HG02759 (cell line): ENCODE measurements at regions not wholly inside any gene's neighbourhood (a gene's known extent, or its start where the extent isn't known, plus 50 kb on each side); places are given as distances from the start of the nearest gene placed in this dataset.
"Not testable (repeated sequence)": the region's sequence is repeated elsewhere in the genome, so short reads cannot be mapped to it uniquely, and the experiment has no call there.

Source experiments
- ATAC-seq: cut with Tn5 transposase; IDR thresholded peaks from one replicate; pipeline ENCODE4 v1.9.1; 2021; ENCODE audit warnings: mild to moderate bottlenecking, moderate library complexity; ENCODE audit not compliant: unreplicated experiment

DNA sequence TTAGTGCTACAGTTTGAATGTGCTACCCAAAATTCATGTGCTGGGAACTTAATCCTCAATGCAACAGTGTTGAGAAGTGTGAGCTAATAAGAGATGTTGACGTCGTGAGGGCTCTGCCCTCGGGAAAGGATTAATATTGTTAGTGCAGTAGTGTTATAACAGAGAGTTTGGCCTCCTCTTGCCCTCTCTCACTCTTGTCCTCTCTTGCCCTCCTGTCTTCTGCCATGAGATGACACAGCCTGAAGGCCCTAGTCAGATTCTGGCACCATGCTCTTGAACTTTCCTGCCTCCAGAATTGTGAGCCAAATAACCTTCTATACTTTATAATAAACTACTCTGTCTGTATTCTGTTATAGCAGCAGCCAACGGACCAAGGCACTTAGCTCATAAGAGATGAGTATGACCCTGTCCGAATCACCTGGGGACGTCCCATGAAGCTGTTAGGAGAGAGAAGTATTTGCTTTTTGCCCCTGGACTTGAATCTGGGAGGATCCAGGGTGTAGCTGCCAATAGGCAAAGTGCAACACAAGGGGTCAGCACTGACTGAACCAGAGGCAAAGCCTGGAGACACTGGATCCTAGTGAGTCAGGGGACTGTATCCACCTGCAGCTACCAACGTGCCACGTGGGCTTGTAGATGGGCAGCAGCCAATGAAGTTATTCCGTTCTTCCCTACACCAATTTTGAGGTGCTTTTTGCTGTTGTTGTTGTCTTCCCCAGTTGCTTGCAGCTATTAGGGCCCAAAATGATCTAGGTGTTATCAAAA is 233.7 kb downstream of the THBS2 start:
- ATAC-seq, result no peak

- ATAC-seq, result no peak
Measured at GRCh38 chr6:169019111-169019510, 234.5 kb downstream of the THBS2 start.

GRCh38 chr6:169016758-169017157 is 236.9 kb downstream of the THBS2 start:
- ATAC-seq, result no peak

DNA sequence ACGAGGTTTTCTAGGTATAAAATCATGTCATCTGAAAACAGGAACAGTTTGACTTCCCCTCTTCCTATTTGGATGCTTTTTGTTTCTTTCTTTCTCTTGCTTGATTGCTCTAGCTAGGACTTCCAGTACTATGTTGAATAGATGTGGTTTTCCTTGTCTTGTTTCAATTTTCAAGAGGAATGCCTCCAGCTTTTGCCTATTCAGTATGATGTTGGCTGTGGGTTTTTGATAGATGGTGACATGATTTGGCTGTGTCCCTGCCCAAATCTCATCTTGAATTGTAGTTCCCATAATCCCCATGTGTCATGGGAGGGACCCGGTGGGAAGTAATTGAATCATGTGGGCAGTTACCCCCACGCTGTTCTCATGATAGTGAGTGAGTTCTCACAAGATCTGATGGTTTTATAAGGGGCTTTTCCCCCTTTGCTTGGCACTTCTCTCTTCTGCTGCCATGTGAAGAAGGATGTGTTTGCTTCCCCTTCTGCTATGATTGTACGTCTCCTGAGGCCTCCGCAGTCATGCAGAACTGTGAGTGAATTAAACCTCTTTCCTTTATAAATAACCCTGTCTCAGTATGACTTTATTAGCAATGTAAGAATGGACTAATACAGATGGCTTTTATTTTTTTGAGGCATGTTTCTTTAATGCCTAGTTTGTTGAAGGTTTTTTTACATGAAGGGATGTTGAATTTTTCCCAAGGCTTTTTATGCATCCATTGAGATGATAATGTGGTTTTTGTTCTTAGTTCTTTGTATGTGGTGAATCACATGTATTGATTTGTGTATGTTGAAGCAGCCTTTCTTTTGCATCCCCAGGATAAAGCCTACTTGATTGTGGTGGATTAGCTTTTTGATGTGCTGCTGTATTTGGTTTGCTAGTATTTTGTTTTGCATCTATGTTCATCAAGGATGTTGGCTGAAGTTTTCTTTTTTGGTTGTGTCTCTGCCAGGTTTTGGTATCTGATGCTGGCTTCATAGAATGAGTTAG is 239.1 kb downstream of the THBS2 start:
- no peak for ATAC-seq

DNA sequence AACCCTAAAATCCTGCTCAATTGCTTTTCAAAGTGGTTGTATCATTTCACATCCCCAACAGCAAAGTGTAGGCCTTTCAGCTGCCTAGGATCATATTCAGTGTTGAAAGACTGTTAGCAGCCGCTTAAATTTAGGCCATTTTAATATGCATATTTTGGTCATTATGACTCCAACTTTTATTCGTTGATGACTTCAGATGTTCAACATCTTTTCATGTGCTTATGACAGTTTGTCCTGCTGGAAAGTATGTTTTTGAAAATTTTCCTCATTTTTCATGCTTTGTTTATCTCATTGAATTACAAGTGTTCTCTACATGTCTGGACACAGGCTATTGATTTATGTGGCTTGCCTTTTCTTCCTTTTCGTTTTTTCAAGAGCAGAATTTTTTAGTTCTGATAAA is 244.0 kb downstream of the THBS2 start:
- ATAC-seq, result no peak

- no peak for ATAC-seq
Measured at GRCh38 chr6:169008641-169009257, 244.9 kb downstream of the THBS2 start.

GRCh38 chr6:169005166-169005565 is 248.5 kb downstream of the THBS2 start:
- no peak for ATAC-seq

DNA sequence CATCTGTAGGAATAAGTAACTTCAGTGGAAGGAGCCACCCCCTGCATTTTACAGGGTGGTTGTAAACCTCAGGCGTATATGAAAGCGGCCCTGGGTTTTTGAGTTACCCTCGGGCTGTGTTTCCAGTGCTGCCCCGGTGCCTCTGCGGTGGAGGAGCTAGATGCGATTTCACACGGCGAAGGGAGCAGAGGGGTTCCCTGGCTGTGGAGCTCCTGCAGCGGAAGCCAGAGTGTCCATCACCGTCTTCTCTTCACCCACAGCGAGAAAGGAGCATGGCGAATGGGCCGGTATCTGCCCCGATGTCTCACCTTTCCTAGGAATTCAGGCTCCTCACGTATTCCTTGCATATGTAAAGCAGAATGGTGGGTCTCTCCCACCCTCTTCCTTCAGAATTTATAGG is 253.6 kb downstream of the THBS2 start:
- ATAC-seq, result no peak

DNA sequence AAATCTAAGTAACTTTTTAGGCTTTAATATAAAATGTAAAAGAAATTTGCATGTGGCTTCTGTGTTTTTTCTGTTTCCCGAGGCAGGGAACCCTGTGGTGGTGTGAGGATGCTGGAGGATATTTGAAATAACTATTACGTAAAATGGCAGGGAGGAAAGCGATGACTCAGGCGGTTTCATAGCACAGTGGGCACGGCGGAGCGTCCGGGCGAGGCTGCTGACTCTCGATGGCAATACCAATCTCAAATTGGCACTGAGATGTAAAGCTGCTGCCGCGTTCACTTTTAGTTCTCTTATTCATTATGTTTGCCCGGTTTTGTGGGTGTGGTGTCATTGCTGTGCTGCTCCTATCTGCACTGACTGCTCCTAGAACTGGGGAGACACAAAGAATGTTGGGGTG is 254.3 kb downstream of the THBS2 start:
- ATAC-seq, result no peak

DNA sequence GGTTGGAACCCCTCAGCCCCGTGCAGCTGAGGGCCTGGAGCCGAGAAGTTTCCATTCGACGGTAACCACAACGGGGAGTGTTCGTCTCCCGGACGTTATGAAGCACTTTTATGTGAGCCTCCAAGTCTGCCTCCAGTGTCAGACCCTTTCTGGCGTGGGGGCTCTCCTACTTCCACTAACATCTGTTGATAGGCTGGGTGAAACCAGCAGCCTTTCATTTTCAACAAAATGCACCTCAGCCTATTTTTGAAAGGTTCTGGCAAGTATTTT is 257.4 kb downstream of the THBS2 start:
- ATAC-seq, result no peak

DNA sequence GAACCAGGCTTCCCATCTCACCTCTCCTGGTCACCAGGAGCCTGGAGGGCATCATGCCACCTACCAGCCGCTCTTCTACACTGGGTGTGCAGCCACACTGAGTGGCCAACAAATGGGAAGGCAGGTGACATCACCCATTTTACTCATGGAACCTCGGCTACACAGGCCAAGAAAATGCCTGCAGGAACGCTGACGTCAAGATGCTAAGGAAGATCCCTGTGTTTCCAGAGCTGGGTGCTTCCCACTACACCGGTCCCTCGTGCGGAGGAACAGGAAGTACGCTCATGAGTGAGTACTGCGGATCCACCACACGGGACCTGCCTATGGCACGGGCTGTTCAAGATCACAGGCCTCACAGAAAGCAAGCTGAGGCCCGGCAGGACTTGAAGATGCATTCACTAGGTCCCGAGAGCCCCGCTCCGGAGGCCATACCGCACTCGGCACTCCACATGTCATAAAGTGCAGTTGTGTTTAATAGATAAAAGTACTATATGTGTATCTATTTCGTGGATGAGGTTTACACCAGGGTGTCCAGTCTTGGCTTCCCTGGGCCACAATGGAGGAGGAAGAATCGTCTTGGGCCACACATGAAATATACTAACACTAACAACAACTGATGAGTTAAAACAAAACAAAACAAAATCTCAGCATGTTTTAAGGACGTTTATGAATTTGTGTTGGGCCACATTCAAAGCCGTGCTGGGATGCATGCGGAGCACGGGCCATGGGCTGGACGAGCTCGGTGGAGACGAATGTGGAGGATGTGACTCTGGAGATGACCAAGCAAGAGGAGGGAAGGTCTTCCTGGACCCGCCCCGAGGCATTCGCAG is 257.9 kb downstream of the THBS2 start:
- ATAC-seq, result no peak

DNA sequence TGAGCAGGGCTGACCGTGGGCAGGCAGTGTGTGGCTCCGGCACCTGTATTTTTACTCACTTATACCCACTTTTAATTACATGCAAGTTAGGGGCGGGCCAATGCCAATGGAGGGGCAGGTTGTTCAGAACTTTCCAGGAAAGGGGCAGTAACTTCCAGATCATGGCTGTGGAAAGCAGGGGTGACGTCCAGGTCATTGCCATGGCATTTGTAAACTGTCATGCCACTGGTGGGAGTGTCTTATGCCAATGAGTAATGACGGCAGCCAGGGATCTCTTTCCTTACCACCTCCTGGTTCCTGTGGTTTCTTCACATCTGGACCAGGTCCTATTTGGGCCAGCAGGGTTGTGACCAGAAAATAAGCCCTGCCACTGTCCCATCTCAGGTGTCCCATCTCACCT is 258.7 kb downstream of the THBS2 start:
- no peak for ATAC-seq

GRCh38 chr6:168992446-168993144 is 261.1 kb downstream of the THBS2 start:
- no peak for ATAC-seq

DNA sequence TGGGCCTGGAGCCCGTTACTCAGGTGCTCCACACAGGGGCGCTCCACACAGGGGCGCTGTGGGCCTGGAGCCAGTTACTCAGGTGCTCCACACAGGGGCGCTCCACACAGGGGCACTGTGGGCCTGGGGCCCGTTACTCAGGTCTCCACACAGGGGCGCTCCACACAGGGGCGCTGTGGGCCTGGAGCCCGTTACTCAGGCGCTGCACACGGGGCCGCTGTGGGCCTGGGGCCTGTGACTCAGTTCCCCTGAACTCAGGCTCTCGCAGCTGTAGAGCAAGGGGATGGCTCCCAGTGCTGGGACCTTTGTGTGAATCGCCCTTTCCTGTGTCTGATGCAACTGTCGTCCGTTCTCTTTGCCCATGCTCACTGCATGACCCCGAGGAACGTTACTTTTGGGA is 262.0 kb downstream of the THBS2 start:
- ATAC-seq, result not testable (repeated sequence)

DNA sequence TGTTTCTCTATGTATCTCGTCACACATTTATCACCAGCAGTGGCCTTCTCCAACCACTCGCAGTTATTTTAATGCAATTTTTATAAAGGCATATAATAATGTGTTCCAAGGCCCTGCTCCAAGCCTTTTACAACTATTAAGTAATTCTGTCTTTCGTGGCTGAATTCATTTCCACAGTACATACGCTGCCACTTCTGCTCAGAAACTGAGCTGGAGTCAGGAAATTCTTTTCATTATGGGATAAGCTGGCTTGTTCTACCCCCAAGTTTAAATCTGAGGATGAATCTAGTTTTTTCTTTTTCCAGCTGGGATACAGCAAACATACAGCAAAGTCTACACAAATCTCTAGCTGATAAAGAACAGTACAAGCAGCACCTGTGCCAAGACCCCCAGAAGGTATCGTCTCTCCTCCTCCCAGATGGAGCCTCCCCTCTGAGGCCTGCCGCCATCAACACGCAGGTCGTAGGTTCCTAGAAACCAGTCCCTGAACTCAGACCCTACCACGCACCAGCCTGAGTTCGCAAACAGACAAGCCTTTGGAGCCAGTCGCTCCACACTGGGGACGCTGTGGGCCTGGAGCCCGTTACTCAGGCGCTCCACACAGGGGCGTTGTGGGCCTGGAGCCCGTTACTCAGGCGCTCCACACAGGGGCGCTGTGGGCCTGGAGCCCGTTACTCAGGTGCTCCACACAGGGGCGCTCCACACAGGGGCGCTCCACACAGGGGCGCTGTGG is 263.5 kb downstream of the THBS2 start:
- no peak for ATAC-seq

- no peak for ATAC-seq
Measured at GRCh38 chr6:168989421-168989820, 264.2 kb downstream of the THBS2 start.

- ATAC-seq, result no peak
Measured at GRCh38 chr6:168988801-168989200, 264.8 kb downstream of the THBS2 start.

- ATAC-seq, result no peak
Measured at GRCh38 chr6:168988280-168988679, 265.4 kb downstream of the THBS2 start.

GRCh38 chr6:168985705-168986104 is 267.9 kb downstream of the THBS2 start:
- ATAC-seq, result no peak

DNA sequence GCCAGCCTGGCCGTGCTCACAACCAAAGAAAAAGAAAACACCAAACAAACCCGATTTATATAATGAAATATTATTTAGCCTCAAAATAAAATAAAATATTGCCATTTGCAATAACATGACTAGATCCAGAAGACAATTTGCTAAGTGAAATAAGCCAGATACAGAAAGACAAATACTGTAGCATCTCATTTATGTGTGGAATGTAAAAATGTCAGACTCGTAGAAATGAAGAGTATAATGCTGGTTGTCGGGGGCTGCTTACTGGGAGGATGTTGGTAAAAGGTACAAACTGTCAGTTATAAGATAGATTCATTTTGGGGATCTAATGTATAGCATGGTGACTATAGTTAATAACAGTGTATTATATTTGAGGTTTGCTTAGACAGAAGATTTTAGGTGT is 269.7 kb downstream of the THBS2 start:
- no peak for ATAC-seq
